ENCODE measurements at regions not wholly inside any gene's neighbourhood (a gene's known extent, or its start where the extent isn't known, plus 50 kb on each side); places are given as distances from the start of the nearest gene placed in this dataset.

- TF ChIP-seq, protein P1, sequence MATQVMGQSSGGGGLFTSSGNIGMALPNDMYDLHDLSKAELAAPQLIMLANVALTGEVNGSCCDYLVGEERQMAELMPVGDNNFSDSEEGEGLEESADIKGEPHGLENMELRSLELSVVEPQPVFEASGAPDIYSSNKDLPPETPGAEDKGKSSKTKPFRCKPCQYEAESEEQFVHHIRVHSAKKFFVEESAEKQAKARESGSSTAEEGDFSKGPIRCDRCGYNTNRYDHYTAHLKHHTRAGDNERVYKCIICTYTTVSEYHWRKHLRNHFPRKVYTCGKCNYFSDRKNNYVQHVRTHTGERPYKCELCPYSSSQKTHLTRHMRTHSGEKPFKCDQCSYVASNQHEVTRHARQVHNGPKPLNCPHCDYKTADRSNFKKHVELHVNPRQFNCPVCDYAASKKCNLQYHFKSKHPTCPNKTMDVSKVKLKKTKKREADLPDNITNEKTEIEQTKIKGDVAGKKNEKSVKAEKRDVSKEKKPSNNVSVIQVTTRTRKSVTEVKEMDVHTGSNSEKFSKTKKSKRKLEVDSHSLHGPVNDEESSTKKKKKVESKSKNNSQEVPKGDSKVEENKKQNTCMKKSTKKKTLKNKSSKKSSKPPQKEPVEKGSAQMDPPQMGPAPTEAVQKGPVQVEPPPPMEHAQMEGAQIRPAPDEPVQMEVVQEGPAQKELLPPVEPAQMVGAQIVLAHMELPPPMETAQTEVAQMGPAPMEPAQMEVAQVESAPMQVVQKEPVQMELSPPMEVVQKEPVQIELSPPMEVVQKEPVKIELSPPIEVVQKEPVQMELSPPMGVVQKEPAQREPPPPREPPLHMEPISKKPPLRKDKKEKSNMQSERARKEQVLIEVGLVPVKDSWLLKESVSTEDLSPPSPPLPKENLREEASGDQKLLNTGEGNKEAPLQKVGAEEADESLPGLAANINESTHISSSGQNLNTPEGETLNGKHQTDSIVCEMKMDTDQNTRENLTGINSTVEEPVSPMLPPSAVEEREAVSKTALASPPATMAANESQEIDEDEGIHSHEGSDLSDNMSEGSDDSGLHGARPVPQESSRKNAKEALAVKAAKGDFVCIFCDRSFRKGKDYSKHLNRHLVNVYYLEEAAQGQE (IDR thresholded peaks at IDR 0.05; ENCODE audit: low read depth, low read length), result no peak
- TF ChIP-seq CTCF (IDR thresholded peaks at IDR 0.05 in 2 of 3, conservative IDR thresholded peaks at IDR 0.05 in 1 of 3; ENCODE audit: control insufficient read depth in 2 of 3, extremely low read depth in 1 of 3, insufficient read depth in 1 of 3, low read depth in 3 of 3, low read length in 3 of 3) (no peak), KDM1A (IDR thresholded peaks at IDR 0.05; ENCODE audit: borderline replicate concordance) (no peak), WRNIP1 (IDR thresholded peaks at IDR 0.05; ENCODE audit: borderline replicate concordance, low read depth, low read length) (no peak), TAF1 (IDR thresholded peaks at IDR 0.05; ENCODE audit: borderline replicate concordance, low read depth, low read length) (no peak), POLR2AphosphoS5 (IDR thresholded peaks at IDR 0.05; ENCODE audit: low read length) (no peak), RAD21 (IDR thresholded peaks at IDR 0.05; ENCODE audit: insufficient read depth, low read depth, low read length) (no peak), EZH2 (IDR thresholded peaks at IDR 0.05; ENCODE audit: borderline replicate concordance, control insufficient read depth, low read depth, low read length) (no peak), NR2C1 (IDR thresholded peaks at IDR 0.05) (no peak), GABPA (IDR thresholded peaks at IDR 0.05; ENCODE audit: low read depth) (no peak), BACH1 (IDR thresholded peaks at IDR 0.05; ENCODE audit: borderline replicate concordance) (no peak), TBL1XR1 (IDR thresholded peaks at IDR 0.05; ENCODE audit: low read depth, low read length) (no peak)
- TF ChIP-seq, protein P2, sequence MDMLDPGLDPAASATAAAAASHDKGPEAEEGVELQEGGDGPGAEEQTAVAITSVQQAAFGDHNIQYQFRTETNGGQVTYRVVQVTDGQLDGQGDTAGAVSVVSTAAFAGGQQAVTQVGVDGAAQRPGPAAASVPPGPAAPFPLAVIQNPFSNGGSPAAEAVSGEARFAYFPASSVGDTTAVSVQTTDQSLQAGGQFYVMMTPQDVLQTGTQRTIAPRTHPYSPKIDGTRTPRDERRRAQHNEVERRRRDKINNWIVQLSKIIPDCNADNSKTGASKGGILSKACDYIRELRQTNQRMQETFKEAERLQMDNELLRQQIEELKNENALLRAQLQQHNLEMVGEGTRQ (IDR thresholded peaks at IDR 0.05; ENCODE audit: borderline replicate concordance, low read depth, low read length), result no peak
These were observed 129.5 kb upstream of the SSTR4 start for GRCh38 chr20:22905658-22906057.

Data from GM12878 (cell line).